ENCODE measurements at regions not wholly inside any gene's neighbourhood (a gene's known extent, or its start where the extent isn't known, plus 50 kb on each side); places are given as distances from the start of the nearest gene placed in this dataset.

GRCh38 chr6:51526049-51526448 is 561.4 kb downstream of the PKHD1 start:
- H3K9me3 Mint-ChIP-seq: no peaks in the 10 kb centered on the region
- POLR2A ChIA-PET: no interaction called here
- TF ChIP-seq CTCF (IDR thresholded peaks at IDR 0.05): no peak
- CTCF ChIA-PET: no interaction called here
- H3K27me3 Mint-ChIP-seq: no peaks in the 10 kb centered on the region
- no peak overlapping the region for H3K4me3 Mint-ChIP-seq
- H3K27ac Mint-ChIP-seq: no peak overlapping the region
- no peaks in the 10 kb centered on the region for H3K4me1 Mint-ChIP-seq
- no peaks in the 10 kb centered on the region for H3K36me3 Mint-ChIP-seq (ENCODE audit: low read depth)
- no peak for DNase-seq
- intact Hi-C loops (cut with micrococcal nuclease): no loop called here
- ATAC-seq (ENCODE audit: low read depth): no peak

GRCh38 chr6:51526922-51527321 is 560.5 kb downstream of the PKHD1 start:
- POLR2A ChIA-PET: no interaction called here
- CTCF ChIA-PET: no interaction called here
- intact Hi-C loops (cut with micrococcal nuclease): no loop called here
- no peak for TF ChIP-seq CTCF (IDR thresholded peaks at IDR 0.05)
- DNase-seq (no peak), ATAC-seq (ENCODE audit: low read depth) (no peak)
- Mint-ChIP-seq H3K27ac (no peak overlapping the region), H3K9me3 (no peaks in the 10 kb centered on the region), H3K4me3 (no peak overlapping the region), H3K36me3 (ENCODE audit: low read depth) (no peaks in the 10 kb centered on the region), H3K4me1 (no peaks in the 10 kb centered on the region), H3K27me3 (no peaks in the 10 kb centered on the region)

DNA sequence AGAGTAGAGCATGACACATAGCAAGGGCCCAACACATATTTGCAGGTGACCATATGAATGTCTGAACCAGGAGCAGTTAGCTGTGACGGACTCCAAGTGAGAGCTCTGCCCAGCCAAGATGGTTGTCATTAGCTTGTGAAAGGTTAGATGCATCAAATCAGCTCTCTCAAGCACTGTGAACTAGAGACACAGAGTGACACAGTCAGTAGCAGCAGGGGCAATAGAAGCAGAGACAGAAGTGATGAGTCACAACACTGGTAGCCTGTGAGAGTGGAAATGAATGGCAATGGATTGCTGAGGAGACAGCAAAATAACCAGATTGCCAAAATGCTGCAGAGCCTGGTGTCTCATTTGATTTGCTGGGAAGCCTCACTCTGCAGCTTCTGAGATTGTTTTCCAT is 558.9 kb downstream of the PKHD1 start:
- no peak for TF ChIP-seq CTCF (IDR thresholded peaks at IDR 0.05)
- Mint-ChIP-seq H3K27ac (no peak overlapping the region), H3K9me3 (no peaks in the 10 kb centered on the region), H3K36me3 (ENCODE audit: low read depth) (no peaks in the 10 kb centered on the region), H3K4me1 (no peaks in the 10 kb centered on the region), H3K4me3 (no peak overlapping the region), H3K27me3 (no peaks in the 10 kb centered on the region)
- ATAC-seq (ENCODE audit: low read depth): no peak
- POLR2A ChIA-PET: no interaction called here
- CTCF ChIA-PET: no interaction called here
- DNase-seq: no peak
- intact Hi-C loops (cut with micrococcal nuclease): no loop called here

GRCh38 chr6:51529240-51529639 is 558.2 kb downstream of the PKHD1 start:
- intact Hi-C loops (cut with micrococcal nuclease): no loop called here
- POLR2A ChIA-PET: no interaction called here
- DNase-seq (no peak), ATAC-seq (ENCODE audit: low read depth) (no peak)
- no peak for TF ChIP-seq CTCF (IDR thresholded peaks at IDR 0.05)
- CTCF ChIA-PET: no interaction called here
- no peaks in the 10 kb centered on the region for H3K9me3 Mint-ChIP-seq
- H3K27me3 Mint-ChIP-seq: no peaks in the 10 kb centered on the region
- no peak overlapping the region for H3K27ac Mint-ChIP-seq
- no peaks in the 10 kb centered on the region for H3K36me3 Mint-ChIP-seq (ENCODE audit: low read depth)
- H3K4me1 Mint-ChIP-seq: no peaks in the 10 kb centered on the region
- H3K4me3 Mint-ChIP-seq: no peak overlapping the region

DNA sequence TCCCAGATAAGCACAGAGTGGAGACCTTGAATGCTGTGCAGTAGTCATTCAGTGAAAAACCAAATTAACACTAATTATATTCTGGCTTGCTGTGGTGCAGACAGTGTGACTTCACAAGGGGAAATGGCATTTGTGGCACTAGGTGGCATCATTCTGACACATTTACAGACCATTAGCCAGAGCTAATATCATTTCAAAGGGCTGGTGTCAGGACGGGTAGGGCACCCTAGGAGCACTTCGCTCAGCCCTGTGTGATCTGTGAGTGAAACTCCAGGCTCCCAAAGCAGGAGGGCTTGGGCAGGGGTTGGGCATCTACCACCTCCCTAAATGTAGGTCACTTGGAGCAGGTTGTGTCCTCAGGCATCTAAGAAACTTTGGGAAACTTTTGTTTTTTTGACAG is 555.8 kb downstream of the PKHD1 start:
- Mint-ChIP-seq H3K27me3 (no peaks in the 10 kb centered on the region), H3K4me3 (no peak overlapping the region), H3K36me3 (ENCODE audit: low read depth) (no peaks in the 10 kb centered on the region), H3K27ac (no peak overlapping the region), H3K9me3 (no peaks in the 10 kb centered on the region), H3K4me1 (no peaks in the 10 kb centered on the region)
- intact Hi-C loops (cut with micrococcal nuclease): no loop called here
- CTCF ChIA-PET: interaction anchor here (0.9 kb wide), 1 partner anchor 490 kb away, joined by 4 read pairs; no protein-coding TSS in a partner anchor
- ATAC-seq (ENCODE audit: low read depth) (no peak), DNase-seq (no peak)
- POLR2A ChIA-PET: no interaction called here
- TF ChIP-seq CTCF (IDR thresholded peaks at IDR 0.05): no peak
